Aorta (tissue), 5 donors: ENCODE measurements at regions not wholly inside any gene's neighbourhood (a gene's known extent, or its start where the extent isn't known, plus 50 kb on each side); places are given as distances from the start of the nearest gene placed in this dataset.
"Not testable (repeated sequence)": the region's sequence is repeated elsewhere in the genome, so short reads cannot be mapped to it uniquely, and the experiment has no call there.

ENCODE experiments used
- ATAC-seq: fragments of 200-7000 bp; cut with Tn5 transposase; one replicate; pipeline ENCODE4 v1.9.1; 2022; ENCODE audit warnings: moderate library complexity; ENCODE audit not compliant: low FRiP score
- DNase-seq, 2 donors: peaks; one replicate each; pipeline ENCODE4 v3.0.0-alpha.2; 2020
- H3K27ac ChIP-seq, 2 donors: one replicate each; pipeline ENCODE4 v1.5.1; 2013; ENCODE audit warnings: low read length in 2 of 2, mild to moderate bottlenecking in 2 of 2, moderate library complexity in 2 of 2, control low read depth in 1 of 2, inconsistent platforms in 1 of 2, low read depth in 1 of 2
- H3K27me3 ChIP-seq, 2 donors: one replicate each; pipeline ENCODE4 v1.6.1; 2013; ENCODE audit warnings: control low read depth in 1 of 2, low read length in 1 of 2, mild to moderate bottlenecking in 1 of 2, moderate library complexity in 1 of 2; ENCODE audit not compliant: insufficient read depth in 2 of 2, control insufficient read depth in 1 of 2
- H3K36me3 ChIP-seq, 2 donors: one replicate each; pipeline ENCODE4 v1.6.1; 2013; ENCODE audit warnings: control low read depth in 1 of 2, low read length in 1 of 2, mild to moderate bottlenecking in 1 of 2; ENCODE audit not compliant: insufficient read depth in 2 of 2, control insufficient read depth in 1 of 2
- H3K4me1 ChIP-seq, 2 donors: one replicate each; pipeline ENCODE4 v1.6.1; 2013; ENCODE audit warnings: low read length in 2 of 2, control low read depth in 1 of 2, mild to moderate bottlenecking in 1 of 2, moderate library complexity in 1 of 2; ENCODE audit not compliant: insufficient read depth in 2 of 2, control insufficient read depth in 1 of 2
- H3K4me3 ChIP-seq, 2 donors: one replicate each; pipeline ENCODE4 v1.5.1; 2013; ENCODE audit warnings: low read length in 2 of 2, control low read depth in 1 of 2, mild to moderate bottlenecking in 1 of 2
- H3K9me3 ChIP-seq: one replicate; pipeline ENCODE4 v1.6.1; 2013; ENCODE audit warnings: mild to moderate bottlenecking, low read length; ENCODE audit not compliant: control insufficient read depth
- WGBS, 2 donors: extraction: QIAGEN DNeasy Blood & Tissue Kit; methylation state at CpG; one replicate each; pipeline ENCODE4 v1.1.7; 2013; 5-methylcytosine and 5-hydroxymethylcytosine counted together
- intact Hi-C, 2 donors: fragments of 100-400 bp; cut with DNase I; formaldehyde crosslinking; loops; one replicate each; pipeline versions ENCODE4 v1.14.2 to v1.15.0; 2022
- donor health status: healthy with polysubstance abuse.
- donor health status: Bipolar disorder and iron deficiency.
- donor health status: DM: no; HTN: no; CAD: no.
- donor health status: DM: no; HTN: no; CAD: no.
- donor health status: DM: yes; HTN: yes; CAD: no.

GRCh38 chr2:64267699-64268098 lies 123.5 kb upstream of the PELI1 start:
- Histone ChIP-seq H3K4me1 (peaks cover 3 to 6% of the 10 kb centered on the region in 2 donors), H3K27me3 (no peaks in the 10 kb centered on the region), H3K9me3 (no peaks in the 10 kb centered on the region), H3K36me3 (no peaks in the 10 kb centered on the region), H3K27ac (no peak overlapping the region), H3K4me3 (no peak overlapping the region)
- intact Hi-C loops: no loop called here
- ATAC-seq (no peak), DNase-seq (no peak)
- WGBS, 2 donors: 12 to 16% methylated on average over 1 of the region's 1 CpG

- no peak overlapping the region for H3K27ac ChIP-seq
- no peak for ATAC-seq
- 55 to 59% methylated on average over 9 of the region's 9 CpGs for WGBS, 2 donors
Measured at GRCh38 chr2:64268330-64269048, 124.3 kb upstream of the PELI1 start.

GRCh38 chr2:64273524-64274398 lies 129.5 kb upstream of the PELI1 start:
- H3K9me3 ChIP-seq: no peaks in the 10 kb centered on the region
- intact Hi-C loops: no loop called here
- no peaks in the 10 kb centered on the region for H3K4me1 ChIP-seq
- H3K4me3 ChIP-seq: no peak overlapping the region
- DNase-seq: peak in 1 of 2 donors; percentile 55
- peak; percentile 85 for ATAC-seq
- no peaks in the 10 kb centered on the region for H3K36me3 ChIP-seq
- H3K27ac ChIP-seq: no peak overlapping the region
- WGBS, 2 donors: 48 to 57% methylated on average over 6 of the region's 6 CpGs
- H3K27me3 ChIP-seq: no peaks in the 10 kb centered on the region

More at GRCh38 chr2:64268330-64269048, 124.3 kb upstream of the PELI1 start:
- intact Hi-C loops: no loop called here
- Histone ChIP-seq H3K4me3 (no peak overlapping the region), H3K9me3 (no peaks in the 10 kb centered on the region), H3K27me3 (no peaks in the 10 kb centered on the region), H3K36me3 (no peaks in the 10 kb centered on the region), H3K4me1 (peaks cover 3 to 6% of the 10 kb centered on the region in 2 donors)
- DNase-seq: no peak

- Histone ChIP-seq H3K4me1 (no peaks in the 10 kb centered on the region), H3K27me3 (no peaks in the 10 kb centered on the region), H3K9me3 (no peaks in the 10 kb centered on the region), H3K36me3 (no peaks in the 10 kb centered on the region), H3K4me3 (no peak overlapping the region), H3K27ac (no peak overlapping the region)
- WGBS, 2 donors: 89 to 95% methylated on average over 2 of the region's 2 CpGs
- ATAC-seq: no peak
- intact Hi-C loops: no loop called here
- DNase-seq: no peak
Measured at GRCh38 chr2:64274399-64275173, 130.4 kb upstream of the PELI1 start.

GRCh38 chr2:64275174-64275466 lies 130.9 kb upstream of the PELI1 start:
- ATAC-seq (no peak), DNase-seq (no peak)
- H3K27me3 ChIP-seq: no peaks in the 10 kb centered on the region
- H3K4me1 ChIP-seq: no peaks in the 10 kb centered on the region
- H3K4me3 ChIP-seq: no peak overlapping the region
- intact Hi-C loops: no loop called here
- H3K9me3 ChIP-seq: no peaks in the 10 kb centered on the region
- H3K36me3 ChIP-seq: no peaks in the 10 kb centered on the region
- no peak overlapping the region for H3K27ac ChIP-seq

- Histone ChIP-seq H3K27me3 (no peaks in the 10 kb centered on the region), H3K4me3 (no peak overlapping the region), H3K9me3 (no peaks in the 10 kb centered on the region), H3K4me1 (no peaks in the 10 kb centered on the region), H3K27ac (no peak overlapping the region), H3K36me3 (no peaks in the 10 kb centered on the region)
- DNase-seq (no peak), ATAC-seq (no peak)
- 68 to 81% methylated on average over 3 of the region's 3 CpGs for WGBS, 2 donors
- intact Hi-C loops: no loop called here
Measured at GRCh38 chr2:64276417-64277095, 132.3 kb upstream of the PELI1 start.

GRCh38 chr2:64277101-64277849 lies 133.1 kb upstream of the PELI1 start:
- Histone ChIP-seq H3K27me3 (no peaks in the 10 kb centered on the region), H3K4me1 (no peaks in the 10 kb centered on the region), H3K9me3 (no peaks in the 10 kb centered on the region), H3K36me3 (no peaks in the 10 kb centered on the region), H3K4me3 (no peak overlapping the region), H3K27ac (no peak overlapping the region)
- DNase-seq: no peak
- ATAC-seq: no peak
- WGBS, 2 donors: 81 to 82% methylated on average over 9 of the region's 9 CpGs
- intact Hi-C loops: no loop called here

- intact Hi-C loops: not testable (repeated sequence)
Measured at GRCh38 chr2:64280812-64281211, 136.6 kb upstream of the PELI1 start.

More at GRCh38 chr2:64280812-64281211, 136.6 kb upstream of the PELI1 start:
- not testable (repeated sequence) for H3K4me1 ChIP-seq, H3K4me3 ChIP-seq, ATAC-seq, DNase-seq, H3K9me3 ChIP-seq, H3K36me3 ChIP-seq, H3K27me3 ChIP-seq, H3K27ac ChIP-seq
- 100% methylated on average over 1 of the region's 2 CpGs; no CpG with 5 or more reads in 1 of the 2 donors for WGBS, 2 donors
